ENCODE measurements at regions not wholly inside any gene's neighbourhood (a gene's known extent, or its start where the extent isn't known, plus 50 kb on each side); places are given as distances from the start of the nearest gene placed in this dataset.

DNA sequence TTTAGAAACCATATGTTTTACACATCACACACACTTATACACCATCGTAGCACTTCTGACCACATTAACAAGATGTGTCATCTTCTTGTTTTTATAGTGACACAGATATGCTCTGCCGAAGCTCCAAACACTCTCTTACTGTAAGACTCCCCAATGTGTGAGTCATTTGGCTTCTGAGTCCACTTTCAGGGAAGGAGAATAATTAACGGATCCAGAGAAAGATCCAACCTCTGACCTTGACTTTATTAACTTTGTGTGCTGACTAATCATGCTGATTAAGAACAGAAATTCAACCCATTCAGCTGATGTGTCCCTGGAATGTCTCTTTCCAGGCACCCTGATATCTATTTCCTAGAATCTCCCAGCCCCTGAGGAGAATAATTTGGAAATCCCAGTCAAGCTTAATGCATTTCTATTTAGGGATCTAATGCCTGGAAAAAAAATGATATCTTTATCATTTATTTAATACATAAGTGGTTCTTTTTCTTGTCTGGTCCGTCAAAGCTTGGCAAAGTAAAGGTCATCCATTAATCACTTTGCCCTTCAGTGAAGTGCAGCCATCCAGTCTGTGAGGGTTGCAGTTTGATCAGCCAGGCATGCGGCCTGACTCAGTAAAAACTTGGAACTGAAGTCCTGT, 615.8 kb upstream of the SYT4 start:
- TF ChIP-seq TAF1 (IDR thresholded peaks at IDR 0.05; ENCODE audit: borderline replicate concordance, low read depth, low read length) (no peak), POLR2AphosphoS5 (IDR thresholded peaks at IDR 0.05; ENCODE audit: low read depth, low read length) (no peak)
